ENCODE measurements at regions not wholly inside any gene's neighbourhood (a gene's known extent, or its start where the extent isn't known, plus 50 kb on each side); places are given as distances from the start of the nearest gene placed in this dataset.
"Not testable (repeated sequence)": the region's sequence is repeated elsewhere in the genome, so short reads cannot be mapped to it uniquely, and the experiment has no call there.

DNA sequence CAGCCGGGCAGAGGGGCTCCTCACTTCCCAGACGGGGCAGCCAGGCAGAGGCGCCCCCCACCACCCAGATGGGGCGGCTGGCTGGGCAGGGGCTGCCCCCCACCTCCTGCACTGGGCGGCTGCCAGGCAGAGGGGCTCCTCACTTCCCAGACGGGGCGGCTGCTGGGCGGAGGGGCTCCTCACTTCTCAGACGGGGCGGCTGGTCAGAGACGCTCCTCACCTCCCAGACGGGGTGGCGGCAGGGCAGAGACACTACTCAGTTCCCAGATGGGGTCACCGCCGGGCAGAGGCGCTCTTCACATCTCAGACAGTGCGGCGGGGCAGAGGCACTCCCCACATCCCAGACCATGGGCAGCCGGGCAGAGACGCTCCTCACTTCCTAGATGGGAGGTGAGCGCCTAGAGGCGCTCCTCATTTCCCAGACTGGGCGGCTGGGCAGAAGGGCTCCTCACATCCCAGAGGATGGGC, 142.3 kb upstream of the FHIT start:
- TF ChIP-seq, protein P1, sequence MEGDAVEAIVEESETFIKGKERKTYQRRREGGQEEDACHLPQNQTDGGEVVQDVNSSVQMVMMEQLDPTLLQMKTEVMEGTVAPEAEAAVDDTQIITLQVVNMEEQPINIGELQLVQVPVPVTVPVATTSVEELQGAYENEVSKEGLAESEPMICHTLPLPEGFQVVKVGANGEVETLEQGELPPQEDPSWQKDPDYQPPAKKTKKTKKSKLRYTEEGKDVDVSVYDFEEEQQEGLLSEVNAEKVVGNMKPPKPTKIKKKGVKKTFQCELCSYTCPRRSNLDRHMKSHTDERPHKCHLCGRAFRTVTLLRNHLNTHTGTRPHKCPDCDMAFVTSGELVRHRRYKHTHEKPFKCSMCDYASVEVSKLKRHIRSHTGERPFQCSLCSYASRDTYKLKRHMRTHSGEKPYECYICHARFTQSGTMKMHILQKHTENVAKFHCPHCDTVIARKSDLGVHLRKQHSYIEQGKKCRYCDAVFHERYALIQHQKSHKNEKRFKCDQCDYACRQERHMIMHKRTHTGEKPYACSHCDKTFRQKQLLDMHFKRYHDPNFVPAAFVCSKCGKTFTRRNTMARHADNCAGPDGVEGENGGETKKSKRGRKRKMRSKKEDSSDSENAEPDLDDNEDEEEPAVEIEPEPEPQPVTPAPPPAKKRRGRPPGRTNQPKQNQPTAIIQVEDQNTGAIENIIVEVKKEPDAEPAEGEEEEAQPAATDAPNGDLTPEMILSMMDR (IDR thresholded peaks at IDR 0.05) = not testable (repeated sequence)
- TF ChIP-seq POLR2A, POLR2AphosphoS5 (IDR thresholded peaks at IDR 0.05): not testable (repeated sequence)

Measured in upper lobe of left lung (tissue), 4 donors.